Brain microvascular endothelial cell (primary cell): ENCODE measurements at regions not wholly inside any gene's neighbourhood (a gene's known extent, or its start where the extent isn't known, plus 50 kb on each side); places are given as distances from the start of the nearest gene placed in this dataset.

Source experiments
- DNase-seq: peaks from one replicate; pipeline ENCODE4 v3.0.0-alpha.2; 2020
- H3K27ac ChIP-seq: fragments of 250-450 bp; sonication (Bioruptor Pico); 2 replicates; pipeline ENCODE4 v1.5.1; 2020; ENCODE audit warnings: mild to moderate bottlenecking, moderate library complexity
- H3K27me3 ChIP-seq: fragments of 250-450 bp; sonication (Bioruptor Pico); replicated peaks from 2 replicates; pipeline ENCODE4 v1.5.1; 2020; ENCODE audit warnings: mild to moderate bottlenecking
- H3K36me3 ChIP-seq: fragments of 250-450 bp; sonication (Bioruptor Pico); replicated peaks from 2 replicates; pipeline ENCODE4 v1.5.1; 2020; ENCODE audit warnings: mild to moderate bottlenecking
- H3K4me3 ChIP-seq: 2 replicates; pipeline ENCODE4 v1.5.1; 2011; ENCODE audit warnings: low read depth, mild to moderate bottlenecking, control low read depth, low read length, moderate library complexity
- in situ Hi-C: cut with HindIII; loops from 2 replicates; pipeline ENCODE4 v1.10.0; 2017; ENCODE audit warnings: low sequenced_read_pairs, low pct_ligation_motif_present
- TF ChIP-seq, protein P1 (sequence below): IDR thresholded peaks from 2 replicates; pipeline ENCODE4 v1.5.1; 2011; ENCODE audit warnings: low read depth, mild to moderate bottlenecking, moderate library complexity, low read length, control low read depth, inconsistent platforms; ENCODE audit errors: missing control alignments

DNA sequence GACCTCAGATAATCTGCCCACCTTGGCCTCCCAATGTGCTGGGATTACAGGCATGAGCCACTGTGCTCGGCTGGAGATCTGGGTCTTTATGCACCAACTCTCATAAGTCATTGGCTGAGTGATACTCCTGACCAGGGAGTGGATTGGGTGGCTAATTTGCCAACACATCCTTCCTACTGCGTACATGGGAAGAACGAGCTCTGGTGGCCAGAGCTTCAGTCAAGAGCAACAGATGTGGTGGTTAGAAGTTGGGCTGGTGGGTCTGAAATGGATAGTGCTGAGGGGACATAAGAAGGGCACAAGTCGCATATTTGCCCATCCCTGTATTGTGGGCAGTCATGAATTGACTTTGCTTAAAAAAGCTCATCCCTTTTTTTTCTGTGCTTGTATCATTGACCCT lies 74.1 kb upstream of the AMPD3 start:
- TF ChIP-seq, protein P1, sequence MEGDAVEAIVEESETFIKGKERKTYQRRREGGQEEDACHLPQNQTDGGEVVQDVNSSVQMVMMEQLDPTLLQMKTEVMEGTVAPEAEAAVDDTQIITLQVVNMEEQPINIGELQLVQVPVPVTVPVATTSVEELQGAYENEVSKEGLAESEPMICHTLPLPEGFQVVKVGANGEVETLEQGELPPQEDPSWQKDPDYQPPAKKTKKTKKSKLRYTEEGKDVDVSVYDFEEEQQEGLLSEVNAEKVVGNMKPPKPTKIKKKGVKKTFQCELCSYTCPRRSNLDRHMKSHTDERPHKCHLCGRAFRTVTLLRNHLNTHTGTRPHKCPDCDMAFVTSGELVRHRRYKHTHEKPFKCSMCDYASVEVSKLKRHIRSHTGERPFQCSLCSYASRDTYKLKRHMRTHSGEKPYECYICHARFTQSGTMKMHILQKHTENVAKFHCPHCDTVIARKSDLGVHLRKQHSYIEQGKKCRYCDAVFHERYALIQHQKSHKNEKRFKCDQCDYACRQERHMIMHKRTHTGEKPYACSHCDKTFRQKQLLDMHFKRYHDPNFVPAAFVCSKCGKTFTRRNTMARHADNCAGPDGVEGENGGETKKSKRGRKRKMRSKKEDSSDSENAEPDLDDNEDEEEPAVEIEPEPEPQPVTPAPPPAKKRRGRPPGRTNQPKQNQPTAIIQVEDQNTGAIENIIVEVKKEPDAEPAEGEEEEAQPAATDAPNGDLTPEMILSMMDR, result no peak
- Histone ChIP-seq H3K27ac (no peak overlapping the region), H3K36me3 (no peaks in the 10 kb centered on the region), H3K4me3 (no peak overlapping the region), H3K27me3 (no peaks in the 10 kb centered on the region)
- in situ Hi-C loops, result no loop called here
- DNase-seq, result no peak

DNA sequence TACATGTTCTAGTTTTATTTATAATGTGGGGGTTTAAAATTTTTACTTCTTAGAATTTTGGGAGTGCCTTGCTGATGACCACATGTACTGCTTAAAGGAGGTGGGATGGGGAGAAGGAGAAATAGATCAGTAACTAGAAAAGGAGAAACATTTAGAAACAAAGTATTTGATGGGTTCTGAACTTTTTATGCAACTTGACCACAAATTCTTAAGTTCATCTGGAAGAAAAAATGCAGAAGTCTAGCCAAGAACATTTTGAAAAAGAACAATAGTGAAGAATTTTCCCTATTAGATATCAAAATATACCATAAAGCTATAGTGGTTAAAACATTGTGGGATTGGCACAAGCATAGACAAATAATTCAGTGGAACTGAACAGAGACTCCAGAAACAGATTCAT lies 73.3 kb upstream of the AMPD3 start:
- H3K27ac ChIP-seq, result no peak overlapping the region
- DNase-seq, result no peak
- in situ Hi-C loops, result no loop called here

DNA sequence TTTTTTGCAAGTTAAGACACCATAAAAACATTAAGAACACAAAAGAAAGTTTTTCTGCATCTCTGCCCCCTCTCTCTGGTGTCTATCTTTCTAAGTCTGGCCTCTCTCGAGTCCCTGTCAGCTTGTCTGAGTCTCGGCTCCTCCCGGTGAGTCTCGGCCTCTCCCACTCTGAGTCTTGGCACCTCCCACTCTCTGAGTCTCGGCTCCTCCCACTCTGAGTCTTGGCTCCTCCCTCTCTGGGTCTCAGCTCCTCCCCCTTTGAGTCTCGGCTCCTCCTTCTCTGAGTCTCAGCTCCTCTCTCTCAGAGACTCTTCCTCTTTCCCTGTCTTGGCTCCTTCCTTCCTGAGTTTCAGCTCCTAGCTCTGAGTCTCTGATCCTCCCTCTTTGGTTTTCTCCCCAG lies 72.5 kb upstream of the AMPD3 start:
- TF ChIP-seq, protein P1, result no peak
- in situ Hi-C loops, result no loop called here
- H3K27ac ChIP-seq, result no peak overlapping the region

More for the DNA sequence above, 73.3 kb upstream of the AMPD3 start:
- no peaks in the 10 kb centered on the region for H3K27me3 ChIP-seq
- H3K4me3 ChIP-seq, result no peak overlapping the region
- H3K36me3 ChIP-seq, result no peaks in the 10 kb centered on the region
- TF ChIP-seq, protein P1, result no peak

DNA sequence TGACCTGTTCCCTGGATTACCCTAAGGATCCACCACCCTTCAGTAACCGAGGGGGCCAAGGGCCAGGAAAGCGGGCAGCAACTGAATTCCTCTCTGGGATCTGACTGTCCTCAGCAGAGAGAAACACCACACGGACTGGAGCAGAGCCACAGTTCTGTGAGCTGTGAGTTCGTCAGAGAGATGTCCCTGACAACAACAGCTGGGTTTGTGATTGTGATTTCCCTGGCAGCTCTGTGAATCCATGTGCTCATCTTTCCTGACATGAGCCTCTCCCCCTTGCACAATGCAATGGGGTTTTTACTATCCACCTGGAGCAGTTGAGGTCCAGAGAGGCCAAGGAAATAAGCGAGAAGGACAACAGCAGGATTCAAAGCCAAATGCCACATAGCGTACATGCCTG lies 69.4 kb upstream of the AMPD3 start:
- Histone ChIP-seq H3K36me3 (no peaks in the 10 kb centered on the region), H3K27me3 (no peaks in the 10 kb centered on the region), H3K4me3 (no peak overlapping the region), H3K27ac (no peak overlapping the region)
- no peak for DNase-seq
- TF ChIP-seq, protein P1, result no peak
- in situ Hi-C loops, result no loop called here

More for the DNA sequence above, 72.5 kb upstream of the AMPD3 start:
- no peaks in the 10 kb centered on the region for H3K36me3 ChIP-seq
- H3K27me3 ChIP-seq, result no peaks in the 10 kb centered on the region
- no peak overlapping the region for H3K4me3 ChIP-seq
- DNase-seq, result no peak

DNA sequence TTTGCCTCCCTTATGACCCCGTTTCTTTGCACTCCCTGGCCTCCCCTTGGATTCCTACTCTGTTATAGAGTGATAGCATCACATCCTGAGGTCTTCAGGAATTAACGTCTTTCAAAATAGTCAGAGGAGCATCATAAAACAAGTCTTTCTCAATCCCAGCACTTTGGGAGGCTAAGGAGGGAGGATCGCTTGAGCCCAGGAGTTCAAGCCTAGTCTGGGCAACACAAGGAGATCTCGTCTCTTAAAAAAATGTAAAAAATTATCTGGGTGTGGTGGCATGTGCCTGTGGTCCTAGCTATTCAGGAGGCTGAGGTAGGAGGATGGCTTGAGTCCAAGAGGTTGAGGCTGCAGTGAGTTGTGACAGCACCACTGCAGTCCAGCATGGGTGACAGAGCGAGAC lies 68.7 kb upstream of the AMPD3 start:
- no peak overlapping the region for H3K27ac ChIP-seq
- no peak overlapping the region for H3K4me3 ChIP-seq
- in situ Hi-C loops, result no loop called here
- TF ChIP-seq, protein P1, result no peak
- H3K36me3 ChIP-seq, result no peaks in the 10 kb centered on the region
- no peak for DNase-seq
- no peaks in the 10 kb centered on the region for H3K27me3 ChIP-seq

DNA sequence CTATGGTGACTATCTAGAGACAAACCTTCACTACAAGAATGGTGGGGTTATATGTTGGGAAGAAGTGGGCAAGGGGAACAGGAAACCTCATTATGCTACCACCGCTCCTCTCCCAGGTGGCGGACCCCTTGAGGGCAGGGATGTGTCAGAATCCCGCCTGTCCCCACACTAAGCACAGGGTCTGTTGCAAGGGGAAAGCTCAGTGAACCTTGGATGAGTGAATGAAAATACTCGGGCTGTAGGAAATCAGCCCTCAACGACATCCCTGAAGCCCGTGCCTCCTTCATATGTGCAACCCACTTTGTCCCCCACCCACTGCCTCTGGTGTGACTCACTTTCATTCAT lies 68.2 kb upstream of the AMPD3 start:
- no peaks in the 10 kb centered on the region for H3K36me3 ChIP-seq
- TF ChIP-seq, protein P1, result no peak
- H3K27ac ChIP-seq, result no peak overlapping the region
- no peak for DNase-seq
- H3K27me3 ChIP-seq, result no peaks in the 10 kb centered on the region
- in situ Hi-C loops, result no loop called here
- no peak overlapping the region for H3K4me3 ChIP-seq
